ENCODE measurements at regions not wholly inside any gene's neighbourhood (a gene's known extent, or its start where the extent isn't known, plus 50 kb on each side); places are given as distances from the start of the nearest gene placed in this dataset.

DNA sequence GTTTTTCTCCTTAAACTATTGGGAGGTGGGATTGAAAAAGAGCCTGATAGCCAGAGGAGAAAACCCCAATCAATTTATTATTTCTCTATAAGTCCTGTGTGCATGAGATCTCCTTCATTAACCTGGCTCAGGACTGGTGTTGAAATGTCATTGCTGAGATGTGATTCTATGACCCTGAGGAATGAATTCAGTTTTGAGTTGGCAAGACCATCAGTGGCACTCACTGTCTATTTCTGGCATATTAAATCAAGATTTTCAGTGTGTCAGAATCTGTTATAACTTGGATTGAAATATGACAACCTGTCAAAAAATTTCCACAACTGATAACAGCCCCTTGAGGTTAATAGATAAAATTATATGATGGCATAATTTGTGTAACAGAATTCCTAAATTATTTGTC is 431.1 kb downstream of the TFAP2B start:
- Histone ChIP-seq H3K4me2 (ENCODE audit: control insufficient read depth, insufficient read depth) (no peak overlapping the region), H3K9me3 (replicated peaks; ENCODE audit: control insufficient read depth, insufficient read depth, low read length) (no peaks in the 10 kb centered on the region), H3K27ac (ENCODE audit: control insufficient read depth, insufficient read depth) (no peak overlapping the region), H3K36me3 (ENCODE audit: control insufficient read depth in 2 of 2, insufficient read depth in 2 of 2, low read length in 1 of 2) (no peaks in the 10 kb centered on the region), H3K4me1 (ENCODE audit: control insufficient read depth, insufficient read depth, low read length) (no peaks in the 10 kb centered on the region), H3K4me3 (no peak overlapping the region), H4K20me1 (ENCODE audit: control insufficient read depth, insufficient read depth) (no peaks in the 10 kb centered on the region), H3K27me3 (replicated peaks in 1 of 2; ENCODE audit: control insufficient read depth in 2 of 2, insufficient read depth in 2 of 2, low read length in 1 of 2) (no peaks in the 10 kb centered on the region), H3K9ac (ENCODE audit: control insufficient read depth, insufficient read depth, low read length) (no peak overlapping the region), H3K79me2 (ENCODE audit: control insufficient read depth, insufficient read depth, low read length) (no peaks in the 10 kb centered on the region), H2AFZ (ENCODE audit: control insufficient read depth, low read depth, low read length) (no peak overlapping the region)
- CTCF ChIA-PET: no interaction called here
- BruUV-seq (replicated peaks): no TSS peak
- intact Hi-C loops (cut with micrococcal nuclease; ENCODE audit: unreplicated experiment) (no loop called here), in situ Hi-C loops (cut with MboI) (no loop called here)
- ATAC-seq (no peak), DNase-seq (ENCODE audit: low read depth, low spot score) (no peak), FAIRE-seq (no peak)
- RAD21 ChIA-PET (ENCODE audit: unreplicated experiment): no interaction called here
- SMC1A ChIA-PET (ENCODE audit: uncharacterized antibody, unreplicated experiment): no interaction called here
- POLR2A ChIA-PET: no interaction called here
- TF ChIP-seq POU2F2 (IDR thresholded peaks at IDR 0.05; ENCODE audit: borderline replicate concordance, low read depth, low read length) (no peak), KLF5 (IDR thresholded peaks at IDR 0.05; ENCODE audit: partially characterized antibody) (no peak), SRF (IDR thresholded peaks at IDR 0.05; ENCODE audit: low read depth in 2 of 2, low read length in 2 of 2) (no peak), CBX3 (IDR thresholded peaks at IDR 0.05; ENCODE audit: borderline replicate concordance, low read depth) (no peak), EGR1 (IDR thresholded peaks at IDR 0.05; ENCODE audit: borderline replicate concordance in 1 of 2, low read depth in 2 of 2, low read length in 2 of 2) (no peak), HDAC2 (IDR thresholded peaks at IDR 0.05) (no peak), BACH1 (IDR thresholded peaks at IDR 0.05; ENCODE audit: borderline replicate concordance) (no peak), NFXL1 (IDR thresholded peaks at IDR 0.05; ENCODE audit: borderline replicate concordance) (no peak), YY1 (IDR thresholded peaks at IDR 0.05; ENCODE audit: low read depth, low read length) (no peak), RBBP5 (conservative IDR thresholded peaks at IDR 0.05) (no peak), SMARCA5 (IDR thresholded peaks at IDR 0.05) (no peak), CHD4 (IDR thresholded peaks at IDR 0.05) (no peak)
- TF ChIP-seq, protein P1, sequence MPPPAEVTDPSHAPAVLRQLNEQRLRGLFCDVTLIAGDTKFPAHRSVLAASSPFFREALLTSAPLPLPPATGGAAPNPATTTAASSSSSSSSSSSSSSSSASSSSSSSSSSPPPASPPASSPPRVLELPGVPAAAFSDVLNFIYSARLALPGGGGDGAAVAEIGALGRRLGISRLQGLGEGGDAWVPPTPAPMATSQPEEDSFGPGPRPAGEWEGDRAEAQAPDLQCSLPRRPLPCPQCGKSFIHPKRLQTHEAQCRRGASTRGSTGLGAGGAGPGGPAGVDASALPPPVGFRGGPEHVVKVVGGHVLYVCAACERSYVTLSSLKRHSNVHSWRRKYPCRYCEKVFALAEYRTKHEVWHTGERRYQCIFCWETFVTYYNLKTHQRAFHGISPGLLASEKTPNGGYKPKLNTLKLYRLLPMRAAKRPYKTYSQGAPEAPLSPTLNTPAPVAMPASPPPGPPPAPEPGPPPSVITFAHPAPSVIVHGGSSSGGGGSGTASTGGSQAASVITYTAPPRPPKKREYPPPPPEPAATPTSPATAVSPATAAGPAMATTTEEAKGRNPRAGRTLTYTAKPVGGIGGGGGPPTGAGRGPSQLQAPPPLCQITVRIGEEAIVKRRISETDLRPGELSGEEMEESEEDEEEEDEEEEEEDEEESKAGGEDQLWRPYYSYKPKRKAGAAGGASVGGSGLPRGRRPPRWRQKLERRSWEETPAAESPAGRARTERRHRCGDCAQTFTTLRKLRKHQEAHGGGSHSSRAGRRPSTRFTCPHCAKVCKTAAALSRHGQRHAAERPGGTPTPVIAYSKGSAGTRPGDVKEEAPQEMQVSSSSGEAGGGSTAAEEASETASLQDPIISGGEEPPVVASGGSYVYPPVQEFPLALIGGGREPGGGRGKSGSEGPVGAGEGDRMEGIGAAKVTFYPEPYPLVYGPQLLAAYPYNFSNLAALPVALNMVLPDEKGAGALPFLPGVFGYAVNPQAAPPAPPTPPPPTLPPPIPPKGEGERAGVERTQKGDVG (CRISPR knock-in tag; IDR thresholded peaks at IDR 0.05): no peak
- TF ChIP-seq, protein P2, sequence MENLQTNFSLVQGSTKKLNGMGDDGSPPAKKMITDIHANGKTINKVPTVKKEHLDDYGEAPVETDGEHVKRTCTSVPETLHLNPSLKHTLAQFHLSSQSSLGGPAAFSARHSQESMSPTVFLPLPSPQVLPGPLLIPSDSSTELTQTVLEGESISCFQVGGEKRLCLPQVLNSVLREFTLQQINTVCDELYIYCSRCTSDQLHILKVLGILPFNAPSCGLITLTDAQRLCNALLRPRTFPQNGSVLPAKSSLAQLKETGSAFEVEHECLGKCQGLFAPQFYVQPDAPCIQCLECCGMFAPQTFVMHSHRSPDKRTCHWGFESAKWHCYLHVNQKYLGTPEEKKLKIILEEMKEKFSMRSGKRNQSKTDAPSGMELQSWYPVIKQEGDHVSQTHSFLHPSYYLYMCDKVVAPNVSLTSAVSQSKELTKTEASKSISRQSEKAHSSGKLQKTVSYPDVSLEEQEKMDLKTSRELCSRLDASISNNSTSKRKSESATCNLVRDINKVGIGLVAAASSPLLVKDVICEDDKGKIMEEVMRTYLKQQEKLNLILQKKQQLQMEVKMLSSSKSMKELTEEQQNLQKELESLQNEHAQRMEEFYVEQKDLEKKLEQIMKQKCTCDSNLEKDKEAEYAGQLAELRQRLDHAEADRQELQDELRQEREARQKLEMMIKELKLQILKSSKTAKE (IDR thresholded peaks at IDR 0.05; ENCODE audit: low read depth, poor library complexity, severe bottlenecking): no peak
- TF ChIP-seq, protein P3, sequence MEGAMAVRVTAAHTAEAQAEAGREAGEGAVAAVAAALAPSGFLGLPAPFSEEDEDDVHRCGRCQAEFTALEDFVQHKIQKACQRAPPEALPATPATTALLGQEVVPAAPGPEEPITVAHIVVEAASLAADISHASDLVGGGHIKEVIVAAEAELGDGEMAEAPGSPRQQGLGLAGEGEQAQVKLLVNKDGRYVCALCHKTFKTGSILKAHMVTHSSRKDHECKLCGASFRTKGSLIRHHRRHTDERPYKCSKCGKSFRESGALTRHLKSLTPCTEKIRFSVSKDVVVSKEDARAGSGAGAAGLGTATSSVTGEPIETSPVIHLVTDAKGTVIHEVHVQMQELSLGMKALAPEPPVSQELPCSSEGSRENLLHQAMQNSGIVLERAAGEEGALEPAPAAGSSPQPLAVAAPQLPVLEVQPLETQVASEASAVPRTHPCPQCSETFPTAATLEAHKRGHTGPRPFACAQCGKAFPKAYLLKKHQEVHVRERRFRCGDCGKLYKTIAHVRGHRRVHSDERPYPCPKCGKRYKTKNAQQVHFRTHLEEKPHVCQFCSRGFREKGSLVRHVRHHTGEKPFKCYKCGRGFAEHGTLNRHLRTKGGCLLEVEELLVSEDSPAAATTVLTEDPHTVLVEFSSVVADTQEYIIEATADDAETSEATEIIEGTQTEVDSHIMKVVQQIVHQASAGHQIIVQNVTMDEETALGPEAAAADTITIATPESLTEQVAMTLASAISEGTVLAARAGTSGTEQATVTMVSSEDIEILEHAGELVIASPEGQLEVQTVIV (IDR thresholded peaks at IDR 0.05; ENCODE audit: borderline replicate concordance, partially characterized antibody): no peak
- TF ChIP-seq, protein P4, sequence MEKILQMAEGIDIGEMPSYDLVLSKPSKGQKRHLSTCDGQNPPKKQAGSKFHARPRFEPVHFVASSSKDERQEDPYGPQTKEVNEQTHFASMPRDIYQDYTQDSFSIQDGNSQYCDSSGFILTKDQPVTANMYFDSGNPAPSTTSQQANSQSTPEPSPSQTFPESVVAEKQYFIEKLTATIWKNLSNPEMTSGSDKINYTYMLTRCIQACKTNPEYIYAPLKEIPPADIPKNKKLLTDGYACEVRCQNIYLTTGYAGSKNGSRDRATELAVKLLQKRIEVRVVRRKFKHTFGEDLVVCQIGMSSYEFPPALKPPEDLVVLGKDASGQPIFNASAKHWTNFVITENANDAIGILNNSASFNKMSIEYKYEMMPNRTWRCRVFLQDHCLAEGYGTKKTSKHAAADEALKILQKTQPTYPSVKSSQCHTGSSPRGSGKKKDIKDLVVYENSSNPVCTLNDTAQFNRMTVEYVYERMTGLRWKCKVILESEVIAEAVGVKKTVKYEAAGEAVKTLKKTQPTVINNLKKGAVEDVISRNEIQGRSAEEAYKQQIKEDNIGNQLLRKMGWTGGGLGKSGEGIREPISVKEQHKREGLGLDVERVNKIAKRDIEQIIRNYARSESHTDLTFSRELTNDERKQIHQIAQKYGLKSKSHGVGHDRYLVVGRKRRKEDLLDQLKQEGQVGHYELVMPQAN (conservative IDR thresholded peaks at IDR 0.05): no peak

Measured in GM12878 (cell line).